HEK293T (cell line): ENCODE measurements at regions not wholly inside any gene's neighbourhood (a gene's known extent, or its start where the extent isn't known, plus 50 kb on each side); places are given as distances from the start of the nearest gene placed in this dataset.

Experiments
- CTCF ChIA-PET: fragments of 350-600 bp; formaldehyde crosslinking; extraction: SDS; loops from one replicate; lab custom pipeline; 2021; ENCODE audit warnings: antibody characterized with exemption, inconsistent platforms; lab: Yijun Ruan, JAX
- POLR2A ChIA-PET: fragments of 350-600 bp; formaldehyde crosslinking; extraction: SDS; loops from one replicate; lab custom pipeline; 2020; ENCODE audit warnings: antibody characterized with exemption, inconsistent platforms; lab: Yijun Ruan, JAX
- DNase-seq: peaks from one replicate; pipeline ENCODE4 v3.0.0; 2012; ENCODE audit warnings: mixed read lengths; ENCODE audit errors: extremely low spot score
- ARNT ChIP-seq: fragments of 450-650 bp; IDR thresholded peaks from 2 replicates; pipeline ENCODE4 v1.6.1; 2017; ENCODE audit warnings: mild to moderate bottlenecking
- BHLHE40 ChIP-seq: fragments of 450-650 bp; IDR thresholded peaks from 2 replicates; pipeline ENCODE4 v1.6.1; 2016; ENCODE audit warnings: mild to moderate bottlenecking, moderate library complexity, borderline replicate concordance
- CTBP1 ChIP-seq: fragments of 450-650 bp; IDR thresholded peaks from 2 replicates; pipeline ENCODE4 v1.6.1; 2016; ENCODE audit warnings: borderline replicate concordance
- ELF4 ChIP-seq: fragments of 450-650 bp; IDR thresholded peaks from 2 replicates; pipeline ENCODE4 v1.6.1; 2017; ENCODE audit warnings: antibody characterized with exemption
- FOXA1 ChIP-seq: fragments of 450-650 bp; IDR thresholded peaks from 2 replicates; pipeline ENCODE4 v1.6.1; 2016; ENCODE audit warnings: mild to moderate bottlenecking
- FOXK2 ChIP-seq: fragments of 450-650 bp; IDR thresholded peaks from 2 replicates; pipeline ENCODE4 v1.6.1; 2016; ENCODE audit warnings: mild to moderate bottlenecking
- FOXM1 ChIP-seq: fragments of 450-650 bp; IDR thresholded peaks from 2 replicates; pipeline ENCODE4 v1.6.1; 2017; ENCODE audit warnings: mild to moderate bottlenecking, borderline replicate concordance
- HDGF ChIP-seq: fragments of 450-650 bp; IDR thresholded peaks from 2 replicates; pipeline ENCODE4 v1.6.1; 2017; ENCODE audit warnings: antibody characterized with exemption, borderline replicate concordance
- L3MBTL2 ChIP-seq: fragments of 450-650 bp; conservative IDR thresholded peaks from 2 replicates; pipeline ENCODE4 v1.6.1; 2016; ENCODE audit warnings: mild to moderate bottlenecking
- LEF1 ChIP-seq: fragments of 450-650 bp; IDR thresholded peaks from 2 replicates; pipeline ENCODE4 v1.6.1; 2017; ENCODE audit warnings: mild to moderate bottlenecking, borderline replicate concordance
- NFRKB ChIP-seq: fragments of 450-650 bp; IDR thresholded peaks from 2 replicates; pipeline ENCODE4 v1.6.1; 2016; ENCODE audit warnings: mild to moderate bottlenecking, moderate library complexity
- PKNOX1 ChIP-seq: fragments of 450-650 bp; IDR thresholded peaks from 2 replicates; pipeline ENCODE4 v1.6.1; 2016
- SP1 ChIP-seq: fragments of 450-650 bp; IDR thresholded peaks from 2 replicates; pipeline ENCODE4 v1.6.1; 2017
- SUZ12 ChIP-seq: fragments of 450-650 bp; IDR thresholded peaks from 2 replicates; pipeline ENCODE4 v1.6.1; 2016; ENCODE audit warnings: mild to moderate bottlenecking
- TARDBP ChIP-seq: fragments of 450-650 bp; IDR thresholded peaks from 2 replicates; pipeline ENCODE4 v1.6.1; 2016
- ZNF384 ChIP-seq: fragments of 450-650 bp; IDR thresholded peaks from 2 replicates; pipeline ENCODE4 v1.6.1; 2016

DNA sequence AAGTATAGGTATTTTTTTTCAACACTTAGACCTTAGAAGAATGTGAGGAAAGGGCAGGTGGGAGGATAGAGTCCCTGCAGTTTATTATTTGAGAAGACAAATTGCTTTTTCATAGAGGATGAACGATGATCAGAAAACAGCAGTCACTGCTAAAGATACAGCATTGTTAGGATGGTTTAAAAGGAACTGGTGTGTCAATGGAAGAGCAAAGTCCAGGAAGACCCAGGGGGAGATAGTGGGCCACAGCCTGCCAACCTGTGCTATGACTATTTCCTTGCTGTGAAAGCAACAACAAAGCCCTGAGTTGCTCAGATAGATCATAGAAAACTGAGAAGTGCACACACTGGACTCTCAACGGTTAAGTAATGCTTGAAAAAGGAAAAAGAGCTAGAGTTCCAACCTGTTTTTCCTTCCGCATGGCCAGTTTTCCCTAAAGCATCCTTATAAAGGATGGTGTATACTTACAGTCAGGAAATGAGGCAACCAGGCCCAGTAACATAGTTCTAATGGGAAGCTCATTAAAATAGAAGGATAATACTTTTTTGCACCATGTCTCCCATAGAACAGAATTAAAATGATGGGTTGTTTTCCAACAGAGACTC is 153.8 kb downstream of the CEMIP2 start:
- DNase-seq, result no peak
- ChIA-PET CTCF (no interaction called here), POLR2A (no interaction called here)
- TF ChIP-seq BHLHE40 (no peak), ARNT (no peak), ZNF384 (no peak), NFRKB (no peak), LEF1 (no peak), CTBP1 (no peak), PKNOX1 (no peak), SP1 (no peak)

DNA sequence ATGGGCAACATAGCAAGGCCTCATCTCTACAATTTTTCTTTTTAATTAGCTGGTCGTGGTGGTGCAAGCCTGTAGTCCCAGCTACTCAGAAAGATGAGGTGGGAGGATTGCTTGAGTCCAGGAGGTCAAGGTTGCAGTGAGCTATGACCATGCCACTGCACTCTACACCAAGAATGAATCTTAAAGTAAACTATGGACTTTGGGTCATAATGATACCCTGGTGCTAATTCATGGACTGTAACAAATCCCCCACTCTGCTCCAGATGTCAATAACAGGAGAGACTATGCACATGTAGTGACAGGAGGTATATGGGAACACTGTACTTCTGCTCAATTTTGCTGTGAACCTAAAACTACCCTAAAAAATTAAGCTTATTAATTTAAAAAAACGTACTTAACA is 155.4 kb downstream of the CEMIP2 start:
- TF ChIP-seq FOXA1, result no peak
- no peak for TF ChIP-seq BHLHE40
- TF ChIP-seq TARDBP, result no peak
- TF ChIP-seq ARNT, result no peak
- TF ChIP-seq ZNF384, result no peak
- no peak for TF ChIP-seq L3MBTL2
- no peak for TF ChIP-seq ELF4
- no peak for TF ChIP-seq FOXK2
- no peak for TF ChIP-seq FOXM1
- no peak for TF ChIP-seq CTBP1
- TF ChIP-seq SP1, result no peak
- no peak for TF ChIP-seq LEF1
- no peak for TF ChIP-seq SUZ12
- no peak for TF ChIP-seq PKNOX1
- TF ChIP-seq NFRKB, result no peak
- TF ChIP-seq HDGF, result no peak
- CTCF ChIA-PET, result no interaction called here
- no peak for DNase-seq
- POLR2A ChIA-PET, result no interaction called here

DNA sequence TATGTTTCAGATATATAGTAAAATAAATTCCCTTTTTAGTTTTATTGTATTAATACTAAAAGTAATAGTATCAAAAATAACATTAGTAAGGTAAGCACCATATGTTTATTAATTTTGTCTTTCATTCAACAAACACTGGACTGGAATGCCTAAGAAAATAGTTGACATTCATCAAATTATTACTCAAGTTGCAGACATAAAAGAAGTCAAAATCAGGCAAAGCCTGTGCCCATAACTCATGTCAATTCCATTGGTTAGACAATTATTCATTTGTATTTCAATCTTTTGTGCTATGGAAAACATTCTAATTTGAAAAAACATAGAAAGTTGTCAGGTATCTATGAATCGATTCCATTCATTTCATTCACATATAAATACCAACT is 158.9 kb downstream of the CEMIP2 start:
- ChIA-PET CTCF (no interaction called here), POLR2A (no interaction called here)
- TF ChIP-seq LEF1 (no peak), PKNOX1 (no peak), L3MBTL2 (no peak), ARNT (no peak), SP1 (no peak)
- no peak for DNase-seq

DNA sequence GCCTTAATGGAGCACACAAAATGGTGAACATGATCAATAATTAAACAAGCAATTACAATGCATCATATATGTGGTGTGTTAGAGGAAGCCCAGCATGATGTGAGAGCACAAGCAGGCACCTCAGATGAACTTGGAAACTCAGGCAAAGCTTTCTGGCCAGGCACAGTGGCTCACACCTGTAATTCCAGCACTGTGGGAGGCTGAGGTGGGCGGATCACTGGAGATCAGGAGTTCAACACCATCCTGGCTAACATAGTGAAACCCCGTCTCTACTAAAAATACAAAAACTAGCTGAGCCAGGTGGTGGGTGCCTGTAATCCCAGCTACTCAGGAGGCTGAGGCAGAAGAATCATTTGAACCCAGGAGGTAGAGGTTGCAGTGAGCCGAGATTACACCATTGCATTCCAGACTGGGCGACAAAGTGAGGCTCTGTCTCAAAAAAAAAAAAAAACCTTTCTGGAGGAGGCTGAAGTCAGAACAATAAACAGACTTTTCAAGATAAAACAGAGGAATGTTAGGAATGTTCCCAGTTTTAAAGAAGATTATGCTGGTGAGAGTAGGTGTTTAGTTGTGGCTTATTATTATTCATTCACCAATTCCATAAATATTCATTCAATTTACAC is 159.4 kb downstream of the CEMIP2 start:
- DNase-seq, result no peak
- TF ChIP-seq HDGF (no peak), FOXM1 (no peak), FOXA1 (no peak), NFRKB (no peak), L3MBTL2 (no peak), LEF1 (no peak), TARDBP (no peak), ARNT (no peak), CTBP1 (no peak), ELF4 (no peak), SP1 (no peak), FOXK2 (no peak), PKNOX1 (no peak), BHLHE40 (no peak), SUZ12 (no peak), ZNF384 (no peak)
- POLR2A ChIA-PET, result no interaction called here
- CTCF ChIA-PET, result no interaction called here

GRCh38 chr9:71608021-71608420 is 160.3 kb downstream of the CEMIP2 start:
- ChIA-PET POLR2A (no interaction called here), CTCF (interaction anchor here (0.6 kb wide), 1 partner anchor 183 kb away, joined by 4 read pairs; no protein-coding TSS in a partner anchor)
- no peak for DNase-seq
- TF ChIP-seq SP1 (no peak), ZNF384 (no peak), L3MBTL2 (no peak), PKNOX1 (no peak), LEF1 (no peak), CTBP1 (no peak), NFRKB (no peak), HDGF (no peak), ELF4 (no peak)
